OCI-LY3 (cell line): ENCODE measurements at regions not wholly inside any gene's neighbourhood (a gene's known extent, or its start where the extent isn't known, plus 50 kb on each side); places are given as distances from the start of the nearest gene placed in this dataset.

Experiments
- CTCF ChIP-seq: fragments of 200-600, 300-600 bp; sonication (generic); IDR thresholded peaks from 2 replicates; pipeline ENCODE4 v1.5.1; 2014; ENCODE audit warnings: antibody characterized with exemption, low read length, low read depth
- EZH2phosphoT487 ChIP-seq: fragments of 200-600 bp; shearing (Covaris generic); IDR thresholded peaks from 2 replicates; pipeline ENCODE4 v1.6.1; 2018; ENCODE audit warnings: antibody characterized with exemption, mixed run types, low read depth

DNA sequence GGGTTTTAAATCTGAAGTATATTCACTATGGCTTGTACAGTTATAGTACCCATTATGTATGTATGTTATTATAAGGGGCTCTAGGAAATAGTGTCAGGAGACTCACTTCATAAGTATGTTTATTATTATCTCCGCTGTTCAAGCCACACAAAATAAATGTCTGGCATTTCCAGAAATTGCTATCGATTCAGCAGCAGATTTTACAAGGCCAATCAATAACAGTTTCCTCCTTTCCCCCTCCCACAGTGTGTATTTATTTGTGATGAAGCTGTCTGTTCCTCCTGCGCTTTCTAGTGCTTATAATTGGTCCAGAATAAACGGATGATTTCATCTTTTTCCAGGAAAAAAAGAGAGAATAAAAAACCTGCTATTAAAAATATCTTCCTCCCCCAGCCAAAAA, 134.2 kb upstream of the LPP start:
- no peak for TF ChIP-seq CTCF
- TF ChIP-seq EZH2phosphoT487, result no peak
